Osteocyte (in vitro differentiated cells): ENCODE measurements at regions not wholly inside any gene's neighbourhood (a gene's known extent, or its start where the extent isn't known, plus 50 kb on each side); places are given as distances from the start of the nearest gene placed in this dataset.
A peak's percentile ranks its signal among the peaks of the same experiment; 100 is the strongest.

Experiments
- DNase-seq: peaks from one replicate; pipeline ENCODE4 v3.0.0; 2021; ENCODE audit warnings: mixed read lengths; ENCODE audit not compliant: unreplicated experiment; ENCODE audit errors: extremely low spot score
- H3K27ac Mint-ChIP-seq: one replicate; pipeline ENCODE4 v1.8.0; 2021; ENCODE audit warnings: mild to moderate bottlenecking, mixed read lengths; ENCODE audit not compliant: unreplicated experiment
- H3K27me3 Mint-ChIP-seq: one replicate; pipeline ENCODE4 v1.8.0; 2021; ENCODE audit warnings: mixed read lengths; ENCODE audit not compliant: unreplicated experiment
- H3K36me3 Mint-ChIP-seq: one replicate; pipeline ENCODE4 v1.8.0; 2021; ENCODE audit warnings: mixed read lengths; ENCODE audit not compliant: unreplicated experiment
- H3K4me1 Mint-ChIP-seq: one replicate; pipeline ENCODE4 v1.8.0; 2021; ENCODE audit warnings: mixed read lengths; ENCODE audit not compliant: unreplicated experiment
- H3K4me3 Mint-ChIP-seq: one replicate; pipeline ENCODE4 v1.8.0; 2021; ENCODE audit warnings: mild to moderate bottlenecking, moderate library complexity, mixed read lengths; ENCODE audit not compliant: unreplicated experiment
- H3K9me3 Mint-ChIP-seq: one replicate; pipeline ENCODE4 v1.8.0; 2021; ENCODE audit warnings: mixed read lengths; ENCODE audit not compliant: unreplicated experiment
- CTCF ChIP-seq: fragments of 200-600 bp; sonication (generic); IDR thresholded peaks from 2 replicates; pipeline ENCODE4 v1.5.0; 2021; ENCODE audit warnings: antibody characterized with exemption, mild to moderate bottlenecking, moderate library complexity

DNA sequence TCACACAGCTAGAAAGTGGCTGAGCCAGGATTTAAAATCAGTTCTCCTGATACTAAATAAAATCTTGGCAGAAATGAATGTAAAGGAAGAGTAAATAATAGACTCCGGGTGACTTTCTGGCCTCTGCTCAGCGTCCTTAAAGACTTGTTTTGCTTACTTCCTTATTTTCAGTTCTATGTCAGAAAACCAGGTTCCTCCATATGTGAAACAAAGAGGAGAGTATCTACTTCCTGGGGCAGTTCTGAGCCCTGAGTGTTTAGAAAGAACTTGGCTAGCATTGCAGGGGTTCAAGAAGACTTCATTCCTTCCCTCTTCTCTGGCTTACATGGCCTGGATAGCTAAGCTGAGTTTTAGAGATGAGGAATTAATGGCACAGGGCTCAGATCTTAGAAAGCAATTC, 222.8 kb upstream of the TLE3 start:
- Mint-ChIP-seq H3K27me3 (peaks cover 65% of the 10 kb centered on the region), H3K9me3 (no peaks in the 10 kb centered on the region), H3K4me3 (no peak overlapping the region), H3K36me3 (no peaks in the 10 kb centered on the region), H3K4me1 (peaks cover 26% of the 10 kb centered on the region), H3K27ac (no peak overlapping the region)
- TF ChIP-seq CTCF: no peak
- DNase-seq: no peak

GRCh38 chr15:70320077-70320476, 222.4 kb upstream of the TLE3 start:
- H3K9me3 Mint-ChIP-seq: no peaks in the 10 kb centered on the region
- no peak overlapping the region for H3K27ac Mint-ChIP-seq
- DNase-seq: peak; percentile 8
- H3K4me3 Mint-ChIP-seq: no peak overlapping the region
- peaks cover 67% of the 10 kb centered on the region for H3K27me3 Mint-ChIP-seq
- peaks cover 25% of the 10 kb centered on the region for H3K4me1 Mint-ChIP-seq
- no peak for TF ChIP-seq CTCF
- no peaks in the 10 kb centered on the region for H3K36me3 Mint-ChIP-seq

- Mint-ChIP-seq H3K36me3 (no peaks in the 10 kb centered on the region), H3K27me3 (peaks cover 67% of the 10 kb centered on the region), H3K4me1 (peaks cover 21% of the 10 kb centered on the region), H3K27ac (no peak overlapping the region), H3K9me3 (no peaks in the 10 kb centered on the region), H3K4me3 (no peak overlapping the region)
- no peak for TF ChIP-seq CTCF
- peak; percentile 36 for DNase-seq
Observed at GRCh38 chr15:70319466-70319865, 221.7 kb upstream of the TLE3 start.

GRCh38 chr15:70318594-70319465, 221.1 kb upstream of the TLE3 start:
- DNase-seq: peak; percentile 57
- no peak overlapping the region for H3K27ac Mint-ChIP-seq
- H3K9me3 Mint-ChIP-seq: no peaks in the 10 kb centered on the region
- TF ChIP-seq CTCF: no peak
- no peak overlapping the region for H3K4me3 Mint-ChIP-seq
- H3K36me3 Mint-ChIP-seq: no peaks in the 10 kb centered on the region
- H3K27me3 Mint-ChIP-seq: peaks cover 67% of the 10 kb centered on the region
- H3K4me1 Mint-ChIP-seq: peaks cover 14% of the 10 kb centered on the region

GRCh38 chr15:70316059-70316600, 218.4 kb upstream of the TLE3 start:
- Mint-ChIP-seq H3K27ac (no peak overlapping the region), H3K27me3 (peaks cover 49% of the 10 kb centered on the region), H3K4me3 (no peak overlapping the region), H3K4me1 (peaks cover 5% of the 10 kb centered on the region), H3K36me3 (no peaks in the 10 kb centered on the region), H3K9me3 (no peaks in the 10 kb centered on the region)
- peak; percentile 68 for DNase-seq
- no peak for TF ChIP-seq CTCF
